Neural progenitor cell (in vitro differentiated cells): ENCODE measurements at regions not wholly inside any gene's neighbourhood (a gene's known extent, or its start where the extent isn't known, plus 50 kb on each side); places are given as distances from the start of the nearest gene placed in this dataset.

Experiments used
- EZH2 ChIP-seq: fragments of 200-600 bp; sonication (generic); IDR thresholded peaks from 2 replicates; pipeline ENCODE4 v1.6.1; 2017; ENCODE audit warnings: antibody characterized with exemption, mild to moderate bottlenecking, moderate library complexity
- TF ChIP-seq, protein P1 (sequence below): fragments of 200-600 bp; sonication (generic); IDR thresholded peaks from 2 replicates; pipeline ENCODE4 v1.5.1; 2017; ENCODE audit warnings: antibody characterized with exemption, mild to moderate bottlenecking

DNA sequence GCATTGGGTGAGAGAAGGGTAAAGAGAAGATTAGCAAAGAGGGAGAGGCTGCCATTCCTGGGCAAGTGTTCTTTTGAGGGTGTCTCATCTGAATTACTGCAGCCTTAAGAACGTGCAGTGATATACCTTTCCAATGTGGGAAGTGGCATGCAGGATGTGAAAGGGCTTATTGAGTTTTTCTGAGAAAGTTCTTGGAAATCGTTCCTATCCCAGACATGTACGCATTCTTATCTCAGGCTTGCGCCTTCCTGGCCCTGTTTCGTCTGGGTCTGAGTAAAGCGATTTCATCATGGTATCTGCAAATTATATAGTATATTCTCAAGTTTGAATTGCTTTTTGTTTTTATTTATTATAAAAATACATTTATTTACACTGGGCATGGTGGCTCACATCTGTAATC, 699.8 kb downstream of the TRAM1L1 start:
- TF ChIP-seq, protein P1, sequence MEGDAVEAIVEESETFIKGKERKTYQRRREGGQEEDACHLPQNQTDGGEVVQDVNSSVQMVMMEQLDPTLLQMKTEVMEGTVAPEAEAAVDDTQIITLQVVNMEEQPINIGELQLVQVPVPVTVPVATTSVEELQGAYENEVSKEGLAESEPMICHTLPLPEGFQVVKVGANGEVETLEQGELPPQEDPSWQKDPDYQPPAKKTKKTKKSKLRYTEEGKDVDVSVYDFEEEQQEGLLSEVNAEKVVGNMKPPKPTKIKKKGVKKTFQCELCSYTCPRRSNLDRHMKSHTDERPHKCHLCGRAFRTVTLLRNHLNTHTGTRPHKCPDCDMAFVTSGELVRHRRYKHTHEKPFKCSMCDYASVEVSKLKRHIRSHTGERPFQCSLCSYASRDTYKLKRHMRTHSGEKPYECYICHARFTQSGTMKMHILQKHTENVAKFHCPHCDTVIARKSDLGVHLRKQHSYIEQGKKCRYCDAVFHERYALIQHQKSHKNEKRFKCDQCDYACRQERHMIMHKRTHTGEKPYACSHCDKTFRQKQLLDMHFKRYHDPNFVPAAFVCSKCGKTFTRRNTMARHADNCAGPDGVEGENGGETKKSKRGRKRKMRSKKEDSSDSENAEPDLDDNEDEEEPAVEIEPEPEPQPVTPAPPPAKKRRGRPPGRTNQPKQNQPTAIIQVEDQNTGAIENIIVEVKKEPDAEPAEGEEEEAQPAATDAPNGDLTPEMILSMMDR = no peak
- TF ChIP-seq EZH2 = no peak
